Activated gamma-delta T cell (primary cell): ENCODE measurements at regions not wholly inside any gene's neighbourhood (a gene's known extent, or its start where the extent isn't known, plus 50 kb on each side); places are given as distances from the start of the nearest gene placed in this dataset.
"Not testable (repeated sequence)": the region's sequence is repeated elsewhere in the genome, so short reads cannot be mapped to it uniquely, and the experiment has no call there.

Experiments
- DNase-seq: peaks from one replicate; lab custom pipeline; 2025; lab: John Stamatoyannopoulos, UW

GRCh38 chr21:23607782-23608431 lies 1999.4 kb downstream of the MRPL39 start:
- DNase-seq = no peak

DNA sequence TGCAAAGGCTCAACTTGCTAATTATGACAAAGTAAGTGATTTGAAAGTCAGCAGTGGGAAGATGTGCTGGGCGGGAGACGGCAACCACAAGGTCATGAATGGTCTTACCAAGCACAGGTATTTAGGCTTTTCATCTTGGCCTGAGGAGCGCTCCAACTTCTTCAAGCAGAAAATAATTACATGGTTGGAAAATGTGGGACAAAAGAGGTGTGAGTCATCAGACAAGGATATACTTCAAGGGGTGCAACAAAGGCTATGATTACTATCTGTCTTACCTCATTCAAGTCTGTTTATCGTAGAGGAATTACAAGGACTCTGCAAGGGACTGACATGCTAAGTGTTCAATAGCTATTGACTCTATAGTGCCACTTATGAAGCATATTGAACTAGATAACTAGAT lies 2005.7 kb downstream of the MRPL39 start:
- DNase-seq = no peak

DNA sequence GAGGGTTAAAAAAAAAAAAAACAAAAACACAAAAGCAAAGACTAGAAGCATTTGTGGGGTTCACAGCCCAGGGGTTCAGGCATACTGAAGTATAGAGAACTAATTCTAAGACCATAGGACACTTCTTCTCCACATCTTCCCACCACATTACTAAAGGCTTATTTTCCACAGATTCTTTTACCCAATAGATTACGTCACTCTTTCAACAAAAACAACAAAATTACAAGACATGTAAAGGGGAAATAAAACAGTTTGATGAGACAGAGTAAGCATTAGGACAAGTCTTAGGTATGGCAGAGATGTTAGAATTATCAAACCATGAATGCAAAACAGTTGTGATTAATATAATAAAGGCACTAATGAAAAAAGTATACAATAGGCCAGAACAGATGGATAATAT lies 2013.7 kb downstream of the MRPL39 start:
- no peak for DNase-seq

- DNase-seq = no peak
These were observed 2021.9 kb downstream of the MRPL39 start for GRCh38 chr21:23585419-23585818.

DNA sequence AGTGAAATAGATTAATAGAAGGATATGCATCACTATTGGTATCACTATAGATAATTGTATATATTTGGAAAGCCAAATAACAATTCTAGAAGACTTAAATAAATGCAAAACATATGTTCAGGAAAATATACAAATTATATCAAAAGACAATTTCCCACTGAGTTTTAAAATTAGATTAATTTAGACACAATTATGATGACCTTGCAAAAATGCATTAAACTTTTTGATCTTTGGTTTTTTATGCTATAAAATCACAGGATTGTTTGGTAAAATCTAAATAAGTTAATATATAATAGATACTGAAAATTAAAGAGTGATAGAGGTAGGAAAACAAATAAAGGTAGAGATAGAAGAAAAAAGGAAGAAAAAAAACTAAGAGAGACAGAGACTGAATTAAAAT lies 2027.7 kb downstream of the MRPL39 start:
- DNase-seq = no peak

DNA sequence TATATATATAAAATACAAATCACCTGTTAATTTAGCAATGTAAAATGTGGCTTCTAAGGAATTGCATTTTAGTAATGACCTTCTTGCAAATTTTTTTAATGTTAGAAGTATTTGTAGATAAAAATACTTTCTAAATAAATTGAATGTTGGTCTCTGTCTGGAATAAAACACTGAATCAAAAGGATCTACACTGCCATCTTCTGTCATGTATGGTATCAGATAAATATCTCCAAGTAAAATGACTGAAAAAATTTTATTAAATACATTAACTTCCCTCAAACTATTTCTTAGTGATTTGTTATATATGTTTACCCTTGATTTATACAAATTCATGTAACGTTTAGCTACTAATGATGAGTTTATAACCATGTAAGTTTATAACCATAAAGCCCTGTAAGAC lies 2029.3 kb downstream of the MRPL39 start:
- no peak for DNase-seq

DNA sequence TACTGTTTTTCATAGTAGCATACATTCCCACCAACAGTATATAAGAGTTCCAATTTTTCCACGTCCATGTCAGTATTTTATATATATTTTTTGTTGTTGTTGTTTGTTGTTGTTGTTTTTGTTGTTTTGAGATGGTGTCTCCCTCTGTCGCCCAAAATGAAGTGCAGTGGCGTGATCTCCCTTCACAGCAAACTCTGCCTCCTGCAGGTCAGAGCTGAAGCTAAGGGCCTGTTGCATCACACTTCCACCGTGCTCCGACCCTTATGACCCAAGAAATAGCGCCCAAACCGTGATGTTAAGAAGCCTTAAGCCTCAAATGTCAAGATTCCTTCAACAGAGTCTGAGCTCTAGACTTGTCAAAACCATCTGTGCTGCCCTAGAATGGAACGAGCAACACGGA lies 2032.3 kb downstream of the MRPL39 start:
- no peak for DNase-seq

GRCh38 chr21:23548924-23549323 lies 2058.4 kb downstream of the MRPL39 start:
- not testable (repeated sequence) for DNase-seq

DNA sequence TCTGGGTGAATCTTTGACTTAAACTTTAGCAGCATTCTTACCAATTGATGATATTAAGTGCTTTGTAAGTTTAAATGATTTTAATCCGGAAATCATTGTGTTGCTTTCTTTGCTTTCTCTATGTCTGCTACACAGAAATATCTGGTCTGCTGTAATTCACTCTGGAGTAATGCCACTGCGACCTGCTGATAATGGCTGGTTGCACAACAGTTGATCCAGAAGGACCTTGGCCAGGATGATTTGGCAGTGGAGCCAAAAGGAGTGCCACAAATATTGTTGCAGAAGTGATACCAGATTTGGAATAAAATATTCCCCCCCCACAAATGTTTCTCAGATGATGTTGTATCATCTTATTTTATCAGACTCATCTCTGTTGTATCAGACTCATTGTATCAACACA lies 2063.9 kb downstream of the MRPL39 start:
- no peak for DNase-seq

DNA sequence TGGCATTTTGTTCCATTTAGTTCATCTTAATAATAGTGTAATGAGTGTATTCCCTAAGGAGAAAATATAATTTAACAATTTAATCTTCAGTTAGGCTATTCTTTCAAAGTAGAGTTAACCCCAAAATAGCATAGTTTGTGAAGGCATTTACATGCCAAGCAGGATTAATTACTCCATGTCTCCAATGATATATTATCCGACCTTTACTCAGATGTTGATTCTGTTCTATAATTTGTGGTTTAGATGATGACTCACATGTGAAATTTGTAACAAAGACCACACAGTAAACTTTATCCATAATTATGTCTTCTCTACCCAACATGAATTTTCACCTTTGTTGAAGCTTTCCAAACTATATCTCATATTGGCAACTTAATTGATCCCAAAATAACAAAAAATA lies 2065.2 kb downstream of the MRPL39 start:
- no peak for DNase-seq

GRCh38 chr21:23541571-23541970 lies 2065.7 kb downstream of the MRPL39 start:
- no peak for DNase-seq

DNA sequence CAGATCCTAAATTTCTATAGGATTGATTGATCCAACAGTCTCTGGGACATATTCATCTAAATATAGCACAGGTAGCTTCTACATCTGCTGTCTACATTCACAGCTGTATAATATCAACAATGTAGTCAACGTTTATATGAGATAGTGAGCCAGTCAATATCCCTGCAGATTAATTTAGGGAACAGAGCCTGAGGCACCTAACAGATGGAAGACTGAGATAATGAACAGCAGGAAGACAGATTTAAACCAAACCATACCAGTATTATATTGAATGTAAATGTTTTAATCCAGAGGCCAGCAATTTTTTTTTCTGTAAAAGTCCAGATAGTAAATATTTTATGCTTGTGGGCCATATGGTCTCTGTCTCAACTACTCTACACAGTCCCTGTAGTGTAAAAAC lies 2072.4 kb downstream of the MRPL39 start:
- no peak for DNase-seq

DNA sequence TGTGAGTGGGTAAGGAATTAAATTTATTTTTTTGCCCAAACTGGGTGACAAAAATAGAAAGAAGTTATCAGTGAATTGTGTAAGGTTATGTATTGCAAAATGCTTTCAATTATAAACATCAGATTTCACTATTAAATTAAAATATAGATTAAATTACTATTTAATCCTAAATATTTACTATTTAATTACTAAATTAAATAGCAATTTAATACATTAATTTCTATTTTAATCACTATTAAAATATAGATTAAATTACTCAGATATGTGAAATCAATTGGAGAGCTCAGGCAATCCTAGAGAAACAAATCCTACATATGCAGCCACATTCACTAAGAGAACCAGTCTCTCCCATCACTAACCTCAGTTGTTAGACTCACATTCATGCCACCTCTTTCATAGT lies 2075.8 kb downstream of the MRPL39 start:
- no peak for DNase-seq

DNA sequence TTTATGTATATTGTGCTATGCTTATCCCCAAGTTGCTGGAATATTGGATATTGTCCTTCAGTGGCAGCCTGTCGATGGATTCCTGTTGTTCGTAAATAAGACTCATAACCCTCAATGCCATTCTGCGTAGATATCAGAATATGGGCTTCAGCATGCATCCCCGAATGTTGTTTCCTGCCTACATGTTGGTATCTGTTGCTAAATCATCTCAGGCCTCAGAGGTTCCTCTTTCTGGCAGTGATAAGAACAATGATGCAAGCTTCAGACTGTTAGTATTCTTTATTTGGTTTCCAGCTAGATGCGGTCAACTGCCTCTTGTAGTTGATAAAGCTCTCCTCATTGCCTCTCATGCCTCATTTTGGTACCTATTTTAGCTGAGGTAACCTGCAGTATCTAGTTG lies 2082.6 kb downstream of the MRPL39 start:
- DNase-seq = no peak

- no peak for DNase-seq
These were observed 2084.5 kb downstream of the MRPL39 start for GRCh38 chr21:23522751-23523150.

DNA sequence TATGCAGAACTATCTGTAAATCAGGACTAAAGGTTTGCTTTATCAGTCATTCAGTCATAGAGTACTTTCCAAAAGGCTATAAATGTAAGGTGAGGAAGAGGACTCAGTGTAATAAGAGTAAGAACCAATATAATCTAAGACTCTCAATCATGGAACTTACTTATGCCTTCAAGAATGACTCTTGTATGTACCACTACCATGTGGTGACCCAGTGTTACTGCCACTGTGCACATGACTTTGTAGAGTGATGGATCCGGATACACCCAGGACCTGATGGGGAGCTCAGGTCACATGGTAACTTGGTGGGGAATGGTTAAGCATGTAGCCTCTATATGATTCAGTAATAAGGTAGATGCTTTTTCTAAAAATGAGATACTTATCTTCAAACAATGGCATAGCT lies 2099.8 kb downstream of the MRPL39 start:
- no peak for DNase-seq

DNA sequence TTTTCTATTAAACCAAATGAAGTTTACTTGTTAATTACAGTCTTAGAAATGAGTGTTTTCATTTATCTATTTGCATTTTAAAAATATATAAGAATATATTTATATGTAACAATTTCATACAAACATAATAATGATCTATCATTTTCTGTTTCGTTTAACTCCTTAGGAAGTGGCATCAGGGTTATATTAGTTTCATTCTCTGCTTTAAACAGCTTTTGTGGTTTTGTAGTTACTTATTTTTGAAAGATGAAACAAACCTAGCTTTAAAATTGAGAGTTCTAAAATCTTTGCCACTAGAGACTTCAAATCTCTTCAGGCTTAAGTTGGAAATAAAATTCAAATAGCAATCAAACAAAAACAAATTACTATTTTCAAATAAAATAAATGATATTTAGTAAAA lies 2110.6 kb downstream of the MRPL39 start:
- DNase-seq = no peak

- no peak for DNase-seq
These were observed 2119.0 kb downstream of the MRPL39 start for GRCh38 chr21:23488245-23488644.

DNA sequence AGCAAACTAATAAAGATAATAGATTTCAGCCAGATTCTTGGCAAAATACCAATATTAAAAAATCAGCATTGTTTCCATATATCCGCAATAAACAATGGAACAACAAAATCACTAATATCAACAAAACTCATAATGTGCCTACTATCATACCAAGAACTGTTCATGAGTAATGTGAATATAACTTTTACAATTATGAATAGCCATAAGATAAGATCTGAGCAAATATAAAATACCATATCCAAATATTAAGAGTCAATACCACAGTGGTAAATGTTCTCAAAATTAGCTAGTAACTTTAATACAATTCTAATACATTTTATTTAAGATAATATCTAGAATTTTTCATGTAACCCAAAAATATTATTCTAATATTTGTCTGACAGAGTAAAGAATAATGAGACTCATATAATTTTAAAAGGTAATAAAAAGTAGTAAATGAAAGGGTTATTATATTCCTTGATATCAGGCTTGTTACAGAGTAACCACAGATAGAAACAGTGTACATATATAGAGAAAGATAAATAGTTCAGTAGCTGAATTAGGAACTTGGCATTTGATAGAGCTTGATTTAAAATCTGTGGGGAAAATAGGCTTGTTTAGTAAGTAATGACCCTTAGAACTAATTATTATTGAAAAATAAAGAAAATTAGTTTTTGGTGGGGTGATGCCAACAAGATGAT lies 2126.6 kb downstream of the MRPL39 start:
- DNase-seq = no peak

DNA sequence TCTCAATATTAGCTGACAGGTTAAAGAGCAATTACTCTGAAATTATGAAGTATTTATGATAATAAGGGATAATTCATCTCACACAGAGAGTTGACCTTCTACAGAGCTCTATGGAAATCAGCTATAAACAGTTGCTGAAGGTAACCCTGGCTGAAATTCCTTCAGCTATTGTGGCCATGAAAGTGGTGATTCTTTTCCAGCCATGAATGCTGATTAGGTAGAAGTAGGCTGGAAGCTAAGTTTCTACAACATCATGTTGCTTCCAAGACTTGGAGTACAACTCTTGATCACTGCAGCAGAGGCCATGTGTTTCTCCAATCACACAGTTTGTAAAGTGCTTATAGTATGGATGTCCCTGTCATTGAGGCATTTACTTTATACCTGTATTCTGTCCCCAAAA lies 2128.9 kb downstream of the MRPL39 start:
- DNase-seq = no peak

- no peak for DNase-seq
These were observed 2131.7 kb downstream of the MRPL39 start for GRCh38 chr21:23475281-23476219.

GRCh38 chr21:23471877-23472276 lies 2135.4 kb downstream of the MRPL39 start:
- no peak for DNase-seq

- no peak for DNase-seq
These were observed 2143.9 kb downstream of the MRPL39 start for GRCh38 chr21:23463365-23463764.
